BJ (cell line): ENCODE measurements at regions not wholly inside any gene's neighbourhood (a gene's known extent, or its start where the extent isn't known, plus 50 kb on each side); places are given as distances from the start of the nearest gene placed in this dataset.

Source experiments
- CTCF ChIA-PET: fragments of 350-600 bp; formaldehyde crosslinking; extraction: SDS; loops from one replicate; lab custom pipeline; 2021; ENCODE audit warnings: antibody characterized with exemption, inconsistent platforms; lab: Yijun Ruan, JAX
- POLR2A ChIA-PET: fragments of 300-600 bp; sonication (Branson Sonifier 250); formaldehyde crosslinking; extraction: SDS; loops from one replicate; lab custom pipeline; 2021; ENCODE audit warnings: antibody characterized with exemption; lab: Charles Lee
- DNase-seq: peaks from one replicate; pipeline ENCODE4 v3.0.0-alpha.2; 2011; ENCODE audit warnings: low read depth
- H3K27me3 ChIP-seq: 2 replicates; pipeline ENCODE4 v1.6.0; 2011; ENCODE audit warnings: low read length; ENCODE audit not compliant: control insufficient read depth, insufficient read depth
- H3K36me3 ChIP-seq: 2 replicates; pipeline ENCODE4 v1.5.1; 2011; ENCODE audit warnings: low read length; ENCODE audit not compliant: control insufficient read depth, insufficient read depth
- H3K4me3 ChIP-seq: 2 replicates; pipeline ENCODE4 v1.5.1; 2011; ENCODE audit warnings: low read depth, mild to moderate bottlenecking, control low read depth, low read length
- CTCF ChIP-seq: IDR thresholded peaks from 2 replicates; pipeline ENCODE4 v1.5.1; 2011; ENCODE audit warnings: low read depth, mild to moderate bottlenecking, control low read depth, inconsistent platforms, low read length, moderate library complexity; ENCODE audit not compliant: insufficient read depth

GRCh38 chr5:147989994-147990393 is 73.8 kb upstream of the SPINK5 start:
- no peaks in the 10 kb centered on the region for H3K27me3 ChIP-seq
- H3K4me3 ChIP-seq, result no peak overlapping the region
- CTCF ChIA-PET, result interaction anchor here (0.6 to 0.7 kb wide), 2 partner anchors 14 to 28 kb away, joined by 3 read pairs; no protein-coding TSS in a partner anchor
- TF ChIP-seq CTCF, result no peak
- no peaks in the 10 kb centered on the region for H3K36me3 ChIP-seq
- no peak for DNase-seq
- POLR2A ChIA-PET, result no interaction called here

- ChIA-PET POLR2A (no interaction called here), CTCF (interaction anchor here (0.6 kb wide), 1 partner anchor 28 kb away, joined by 3 read pairs; no protein-coding TSS in a partner anchor)
- Histone ChIP-seq H3K4me3 (no peak overlapping the region), H3K36me3 (no peaks in the 10 kb centered on the region), H3K27me3 (no peaks in the 10 kb centered on the region)
- no peak for TF ChIP-seq CTCF
- no peak for DNase-seq
These were observed 74.5 kb upstream of the SPINK5 start for GRCh38 chr5:147989239-147989638.

GRCh38 chr5:147986134-147986757 is 77.5 kb upstream of the SPINK5 start:
- no peak for TF ChIP-seq CTCF
- Histone ChIP-seq H3K4me3 (no peak overlapping the region), H3K27me3 (no peaks in the 10 kb centered on the region), H3K36me3 (no peaks in the 10 kb centered on the region)
- ChIA-PET POLR2A (no interaction called here), CTCF (no interaction called here)
- DNase-seq, result no peak

- Histone ChIP-seq H3K4me3 (no peak overlapping the region), H3K27me3 (no peaks in the 10 kb centered on the region), H3K36me3 (no peaks in the 10 kb centered on the region)
- DNase-seq, result no peak
- ChIA-PET CTCF (no interaction called here), POLR2A (no interaction called here)
- TF ChIP-seq CTCF, result no peak
These were observed 78.2 kb upstream of the SPINK5 start for GRCh38 chr5:147985608-147986007.

- POLR2A ChIA-PET, result no interaction called here
- H3K27me3 ChIP-seq, result no peaks in the 10 kb centered on the region
- DNase-seq, result no peak
- no peak for TF ChIP-seq CTCF
- H3K4me3 ChIP-seq, result no peak overlapping the region
- H3K36me3 ChIP-seq, result no peaks in the 10 kb centered on the region
- CTCF ChIA-PET, result interaction anchor here (0.6 to 1.0 kb wide), 2 partner anchors 11 to 387 kb away, joined by 3 to 4 read pairs; no protein-coding TSS in a partner anchor
These were observed 77.4 kb upstream of the C5orf46 start for GRCh38 chr5:147983742-147984141.
